ENCODE measurements at regions not wholly inside any gene's neighbourhood (a gene's known extent, or its start where the extent isn't known, plus 50 kb on each side); places are given as distances from the start of the nearest gene placed in this dataset.

DNA sequence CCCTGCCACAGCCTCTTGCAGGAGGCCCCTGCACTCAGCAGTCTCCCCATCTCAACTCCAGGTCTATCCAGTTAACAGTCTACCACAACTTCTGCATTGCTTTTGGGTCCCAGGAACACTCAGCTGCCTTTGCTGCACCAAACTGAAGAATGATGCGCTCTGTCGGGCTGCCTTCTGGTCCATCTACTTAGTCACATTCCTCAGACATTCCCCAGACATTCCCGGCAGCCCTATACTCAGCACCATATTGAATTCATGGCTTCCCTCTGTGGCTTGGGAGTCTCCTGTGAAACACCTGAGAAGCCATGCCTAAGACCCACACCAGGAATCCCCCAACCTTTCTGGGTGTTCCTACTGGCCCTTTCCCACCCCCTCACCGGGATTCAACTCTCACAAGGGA is 99.6 kb upstream of the COL21A1 start:
- no peak for DNase-seq (ENCODE audit: low read depth in 2 of 2)

DNA sequence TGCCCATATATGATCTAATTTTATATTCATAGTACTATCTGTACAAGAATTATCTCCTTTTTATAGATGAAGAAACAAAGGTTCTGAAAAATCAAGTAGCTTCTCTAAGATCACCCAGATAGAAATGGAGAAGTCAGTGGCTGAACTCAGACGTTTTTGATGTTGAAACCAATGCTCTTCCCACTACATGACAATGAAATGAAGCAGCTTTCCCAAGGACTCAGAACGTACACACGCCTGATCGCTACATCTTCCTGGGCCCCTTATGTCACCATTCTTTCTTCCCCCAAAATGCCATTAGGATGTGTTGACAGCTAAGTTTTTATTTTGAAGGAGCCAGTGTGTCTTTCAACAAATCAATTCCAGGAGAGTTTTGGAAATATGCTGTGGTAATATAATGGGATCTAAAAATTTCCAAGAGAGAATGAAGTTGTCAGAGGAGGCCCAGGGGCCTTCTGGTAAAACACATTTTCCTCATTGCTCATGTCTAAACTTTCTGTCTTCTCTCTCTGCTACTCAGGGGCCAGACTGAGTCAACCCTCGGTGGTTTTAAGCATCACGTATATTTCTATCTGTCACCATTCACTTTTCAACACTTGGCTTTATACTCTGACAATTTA is 98.1 kb upstream of the COL21A1 start:
- DNase-seq (ENCODE audit: low read depth in 2 of 2), result no peak

DNA sequence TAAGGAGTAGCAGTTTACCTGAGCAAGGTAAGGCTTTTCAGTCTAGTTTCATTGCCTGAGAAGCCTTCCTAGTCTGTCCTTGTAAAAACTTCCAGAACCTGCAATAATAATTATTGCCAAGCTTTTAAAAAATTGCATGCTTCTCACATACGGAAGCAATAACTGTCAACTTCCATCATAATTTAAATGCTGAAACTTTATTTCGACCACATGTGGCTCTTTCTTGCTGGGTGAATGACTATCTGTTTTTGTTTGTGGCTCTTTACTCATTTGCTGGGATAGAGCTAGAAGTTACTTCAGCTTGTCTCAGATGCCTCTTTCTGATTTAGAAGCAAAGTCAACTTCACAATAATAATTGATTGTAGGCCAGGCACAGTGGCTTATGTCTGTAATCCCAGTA is 95.9 kb upstream of the COL21A1 start:
- no peak for DNase-seq (ENCODE audit: low read depth in 2 of 2)

DNA sequence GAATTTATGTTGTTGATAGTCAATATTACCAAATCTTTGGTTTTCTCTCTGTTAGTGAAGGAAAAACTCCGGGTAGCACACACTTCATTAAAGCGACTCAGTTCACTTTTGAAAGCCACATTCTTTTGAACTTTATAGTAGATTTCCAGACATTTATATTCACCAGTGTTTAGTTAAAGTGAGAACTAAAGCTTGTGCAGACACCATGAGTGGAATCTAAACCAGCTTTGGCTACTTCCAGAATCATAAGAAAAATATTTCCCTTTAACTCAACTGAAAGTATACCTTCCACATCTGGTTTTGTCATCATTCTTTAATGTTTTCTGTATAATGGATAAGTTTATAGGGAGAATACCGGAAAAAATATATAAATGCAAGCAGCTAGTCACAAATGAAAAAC is 92.1 kb upstream of the COL21A1 start:
- no peak for DNase-seq (ENCODE audit: low read depth in 2 of 2)

DNA sequence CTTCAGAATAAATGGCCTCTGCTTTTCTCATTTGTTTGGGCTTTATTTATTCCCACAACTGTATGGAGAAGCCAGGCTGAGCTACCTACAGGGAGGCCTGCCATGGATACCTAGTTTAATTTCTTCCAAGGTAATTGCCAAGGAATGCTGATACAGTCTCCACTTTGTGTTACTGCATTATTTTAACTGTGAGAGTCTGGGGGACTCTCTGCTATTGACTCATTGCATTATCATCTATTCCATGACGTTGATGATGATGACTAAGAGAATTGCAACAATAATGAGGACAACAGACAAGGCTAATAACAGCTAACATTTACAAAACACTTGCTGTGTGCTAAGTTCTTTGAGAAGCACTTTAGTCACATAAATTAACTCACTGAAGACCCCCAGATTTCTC is 88.3 kb upstream of the COL21A1 start:
- no peak for DNase-seq (ENCODE audit: low read depth in 2 of 2)

DNA sequence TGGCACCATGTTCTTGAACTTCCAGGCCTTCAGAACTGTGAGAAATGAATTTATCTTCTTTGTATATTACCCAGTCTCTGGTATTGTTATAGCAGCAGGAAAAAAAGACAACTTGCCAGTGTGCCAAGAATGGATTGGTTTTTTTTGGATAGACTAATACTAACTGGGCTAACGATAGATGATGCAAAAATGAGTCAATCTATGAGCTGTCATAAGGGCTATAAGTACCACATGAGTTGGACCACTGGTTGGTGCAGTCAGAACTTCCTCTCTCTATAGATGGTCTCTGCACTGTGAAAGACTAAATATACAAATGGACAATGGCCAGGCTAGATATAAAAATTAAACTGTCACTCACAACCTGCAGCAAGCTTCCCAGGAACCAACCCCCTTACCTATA is 87.6 kb upstream of the COL21A1 start:
- no peak for DNase-seq (ENCODE audit: low read depth in 2 of 2)

DNA sequence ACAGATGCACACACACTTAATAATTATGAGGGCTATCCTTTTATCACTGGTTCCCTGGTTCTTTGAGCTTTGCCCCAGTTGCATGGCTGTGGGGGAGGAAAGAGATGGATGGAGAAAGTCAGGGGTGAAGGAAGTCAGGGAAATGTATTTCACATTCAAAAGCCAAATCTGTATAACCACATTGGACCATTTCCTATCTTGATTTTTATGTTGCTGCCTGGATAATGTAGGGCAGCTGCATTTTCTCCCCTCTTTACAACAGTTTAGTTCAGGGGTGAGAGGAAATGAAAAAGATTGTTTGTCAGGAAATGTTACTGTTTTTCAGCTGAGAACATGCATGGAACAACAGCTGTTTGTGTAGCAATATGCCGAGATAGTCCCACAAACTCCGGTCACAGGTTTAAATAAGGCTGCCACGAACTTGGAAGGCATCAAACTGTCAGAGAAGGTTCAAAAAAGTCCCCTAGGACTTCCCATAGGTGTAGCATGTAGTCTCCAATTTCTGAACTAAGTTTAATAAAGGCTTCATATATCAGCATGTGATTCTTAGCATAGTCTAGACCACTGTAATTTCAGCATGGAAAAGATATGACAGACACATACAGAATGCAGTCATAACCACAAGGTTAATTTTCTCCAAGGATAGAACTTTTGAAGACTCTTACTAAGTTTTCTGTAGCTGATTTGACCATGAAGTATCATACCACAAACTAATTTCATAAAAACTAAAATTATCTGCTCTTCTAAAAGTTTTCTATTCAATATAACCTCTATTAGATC is 82.1 kb upstream of the COL21A1 start:
- DNase-seq (ENCODE audit: low read depth in 2 of 2), result no peak

DNA sequence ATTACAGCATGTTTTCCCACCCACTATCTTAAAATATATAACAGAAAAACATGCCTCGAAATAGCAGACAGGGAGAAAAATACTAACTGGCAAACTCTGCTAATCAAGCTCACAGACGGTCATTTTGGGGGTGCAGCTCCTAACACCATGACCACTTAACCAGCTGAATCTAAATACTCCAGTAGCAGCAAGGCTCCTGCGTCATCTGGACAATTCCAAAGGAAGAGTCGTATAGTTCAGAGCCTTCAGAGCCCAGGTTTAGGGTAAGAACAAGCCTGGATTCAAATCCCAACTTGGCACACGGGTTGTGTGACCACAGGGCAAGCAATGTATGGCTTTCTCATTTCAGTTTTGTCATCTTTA is 81.3 kb upstream of the COL21A1 start:
- no peak for DNase-seq (ENCODE audit: low read depth in 2 of 2)

DNA sequence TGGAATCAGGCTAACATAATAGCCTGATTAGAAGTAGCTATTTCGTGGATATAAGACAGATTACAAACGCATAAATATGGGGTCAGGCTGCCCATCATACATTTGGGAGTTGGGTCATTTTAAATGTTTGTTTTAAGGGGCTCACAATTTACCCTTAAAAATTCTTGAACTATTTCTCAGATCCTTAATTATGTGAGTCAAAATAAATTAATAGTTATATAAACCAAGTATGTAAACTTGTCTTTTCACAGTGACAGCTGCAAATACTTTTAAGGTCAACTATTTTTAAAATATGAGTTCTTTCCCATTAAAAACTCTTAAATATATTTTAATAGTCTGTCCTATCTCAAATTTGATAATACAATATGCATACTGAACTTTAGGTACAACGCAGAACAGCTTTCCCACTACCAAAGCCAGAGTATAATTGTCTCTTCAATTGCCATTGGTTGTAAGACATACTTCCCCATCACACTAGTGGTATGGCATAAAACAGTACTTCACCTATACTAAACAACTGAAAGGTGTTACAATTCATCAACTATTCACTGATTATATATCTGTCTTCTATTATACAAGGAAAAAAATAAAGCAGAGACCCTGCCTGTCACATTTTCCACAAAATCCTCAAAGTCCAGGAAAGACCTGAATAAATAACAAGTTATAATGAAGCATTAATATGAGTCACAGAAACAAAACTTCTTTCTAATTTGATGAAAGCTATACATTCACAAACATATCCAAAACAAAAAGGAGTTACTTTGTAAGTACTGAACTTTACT is 80.8 kb upstream of the COL21A1 start:
- DNase-seq (ENCODE audit: low read depth in 2 of 2), result no peak

DNA sequence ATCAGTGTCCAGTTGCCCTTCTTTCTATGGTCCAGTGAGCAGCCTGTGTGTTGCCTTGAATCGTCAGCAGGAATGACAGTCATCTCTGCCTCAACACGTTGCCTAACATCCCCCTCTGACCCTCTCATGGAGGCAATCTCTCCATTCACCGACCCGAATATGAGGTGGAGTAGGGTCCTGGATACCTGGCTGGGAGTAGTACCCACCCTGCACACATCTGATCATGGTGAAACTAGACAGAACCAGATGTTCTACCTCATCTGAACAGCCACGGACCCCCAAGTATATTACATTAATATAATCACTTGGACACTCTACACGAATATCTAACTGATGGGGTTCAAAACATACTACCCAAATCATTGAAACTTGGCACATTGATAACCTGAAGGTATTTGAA is 77.0 kb upstream of the COL21A1 start:
- no peak for DNase-seq (ENCODE audit: low read depth in 2 of 2)

DNA sequence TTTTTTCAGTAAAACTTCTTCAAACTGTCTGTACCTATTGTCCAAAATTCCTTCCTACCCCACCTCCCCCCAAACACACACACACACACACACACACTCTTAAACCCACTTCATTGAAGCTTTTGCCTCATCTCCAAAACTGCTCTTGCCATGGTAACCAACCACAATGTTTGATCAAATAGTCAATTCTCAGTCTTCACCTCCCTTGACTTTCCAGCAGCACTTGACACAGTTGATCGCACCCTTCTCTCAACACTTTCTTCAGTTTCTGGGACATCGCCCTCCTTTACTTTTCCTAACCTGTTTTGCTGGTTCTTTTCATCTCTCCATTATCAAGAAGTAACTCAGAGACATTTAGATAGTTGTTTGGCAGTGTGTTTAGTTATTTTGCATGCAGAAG is 71.5 kb upstream of the COL21A1 start:
- DNase-seq (ENCODE audit: low read depth in 2 of 2), result no peak

DNA sequence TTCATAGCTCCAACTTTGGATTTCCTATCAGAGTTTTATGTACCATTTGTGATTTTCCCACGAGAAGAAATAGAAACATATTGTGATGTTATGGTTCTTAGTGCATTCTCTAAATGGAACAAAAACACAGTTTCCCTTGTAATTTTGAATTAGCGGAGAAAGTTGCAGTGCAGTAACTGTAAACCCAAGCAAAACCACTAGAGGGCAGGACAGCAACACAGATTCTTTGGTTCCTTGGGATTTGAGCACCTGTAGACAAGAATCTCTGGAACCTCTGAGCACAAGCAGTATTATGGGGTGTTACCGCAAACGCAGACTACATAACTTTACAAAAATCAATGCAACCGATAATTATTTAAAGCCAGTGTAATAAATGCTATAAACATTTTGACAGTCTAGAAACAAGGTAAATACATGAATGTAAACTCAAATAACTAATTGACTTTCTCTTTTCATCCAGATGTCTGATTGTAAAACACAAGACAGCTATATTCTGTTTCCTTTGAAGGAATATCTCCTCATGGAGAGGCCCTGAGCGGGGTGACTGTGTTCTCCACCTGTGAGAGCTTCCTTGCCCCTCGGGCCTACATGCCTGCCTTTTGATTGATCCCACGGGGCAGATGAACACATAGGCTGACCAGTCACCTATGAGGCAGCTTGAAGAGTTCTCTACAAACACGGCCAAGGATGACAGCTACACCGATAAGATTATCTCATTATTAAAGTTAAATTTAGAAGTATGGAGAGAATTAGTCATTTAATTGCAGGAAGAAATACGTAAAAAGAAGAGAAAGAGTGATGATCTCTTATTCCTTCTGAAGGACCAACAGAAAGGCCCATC is 67.5 kb upstream of the COL21A1 start:
- no peak for DNase-seq (ENCODE audit: low read depth in 2 of 2)

DNA sequence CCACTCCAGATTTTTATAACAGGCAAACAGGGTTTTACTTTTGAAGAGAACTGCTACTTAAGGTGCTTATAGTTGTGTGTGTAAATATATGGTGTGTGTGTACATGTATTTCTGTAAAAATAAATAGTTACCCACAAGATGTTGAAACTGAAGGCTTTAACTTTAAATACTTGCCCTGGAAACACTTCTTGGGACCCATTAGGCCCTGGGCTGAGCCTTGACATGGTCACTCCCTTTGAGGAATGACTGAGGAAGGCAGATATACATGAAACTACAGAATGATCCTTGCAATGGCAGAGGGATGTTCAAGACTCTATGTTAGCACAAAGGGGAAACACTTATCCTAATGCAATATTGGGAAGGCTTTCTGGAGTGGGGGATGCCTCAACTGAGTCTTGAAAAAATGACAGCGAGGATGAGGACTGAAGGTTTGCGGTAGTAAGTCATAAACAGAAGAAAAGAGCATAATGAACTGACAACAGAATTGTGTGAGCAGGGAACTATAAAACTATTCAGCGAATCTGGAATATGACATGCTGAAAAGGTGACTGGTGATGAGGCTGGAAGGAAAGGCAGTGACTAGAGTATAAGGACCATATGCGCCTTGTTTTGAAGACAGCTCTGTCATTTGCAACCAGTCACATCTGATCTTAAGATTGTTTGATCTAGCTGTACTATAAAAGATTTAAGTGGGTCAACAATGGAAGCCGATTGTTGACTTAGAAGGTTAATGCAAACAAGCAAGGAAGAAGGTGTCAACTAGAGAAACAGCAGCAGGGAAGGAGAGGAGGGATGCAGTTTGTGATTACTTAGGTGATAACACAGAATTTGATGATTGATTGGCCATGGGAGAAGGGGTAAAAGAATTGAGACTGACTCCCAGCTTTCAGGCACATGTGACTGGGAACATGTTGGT is 64.4 kb upstream of the COL21A1 start:
- no peak for DNase-seq (ENCODE audit: low read depth in 2 of 2)

DNA sequence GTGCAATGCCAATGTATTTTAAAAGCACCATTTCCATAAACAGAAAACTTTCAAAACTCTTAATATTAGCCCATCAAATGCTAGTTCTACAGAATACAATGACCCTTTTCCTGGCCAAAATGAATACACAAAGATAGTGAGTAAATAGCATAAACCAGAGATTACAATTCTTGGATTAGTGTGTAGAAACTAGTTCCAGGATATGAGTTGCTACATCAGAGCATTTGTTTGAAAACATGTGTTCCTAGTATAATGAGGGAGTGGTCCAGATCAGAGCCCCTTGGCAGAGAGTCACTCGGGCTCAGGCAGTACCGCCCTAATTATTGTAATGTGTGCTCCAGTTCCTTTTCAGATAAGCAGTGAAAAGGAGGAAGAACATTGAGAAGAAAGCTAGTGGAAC is 63.7 kb upstream of the COL21A1 start:
- no peak for DNase-seq (ENCODE audit: low read depth in 2 of 2)

DNA sequence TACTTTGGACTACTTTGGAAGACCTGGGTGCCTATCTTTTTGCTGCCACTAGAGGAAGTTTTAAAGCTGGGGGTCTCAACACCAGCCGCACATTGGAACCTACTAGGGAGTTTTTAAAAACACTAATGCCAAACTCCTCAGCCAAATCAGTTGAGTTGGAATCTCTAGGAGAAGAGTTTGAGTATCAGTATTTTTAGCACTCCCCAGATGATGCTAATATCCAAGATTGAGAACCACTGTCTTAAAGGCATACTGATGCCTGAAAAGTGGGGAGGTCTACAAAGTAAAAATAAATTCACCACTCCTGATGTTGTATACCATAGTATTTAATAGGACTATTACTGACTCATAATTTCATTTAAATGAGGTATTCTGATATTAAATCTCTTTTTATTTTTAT is 62.9 kb upstream of the COL21A1 start:
- no peak for DNase-seq (ENCODE audit: low read depth in 2 of 2)

DNA sequence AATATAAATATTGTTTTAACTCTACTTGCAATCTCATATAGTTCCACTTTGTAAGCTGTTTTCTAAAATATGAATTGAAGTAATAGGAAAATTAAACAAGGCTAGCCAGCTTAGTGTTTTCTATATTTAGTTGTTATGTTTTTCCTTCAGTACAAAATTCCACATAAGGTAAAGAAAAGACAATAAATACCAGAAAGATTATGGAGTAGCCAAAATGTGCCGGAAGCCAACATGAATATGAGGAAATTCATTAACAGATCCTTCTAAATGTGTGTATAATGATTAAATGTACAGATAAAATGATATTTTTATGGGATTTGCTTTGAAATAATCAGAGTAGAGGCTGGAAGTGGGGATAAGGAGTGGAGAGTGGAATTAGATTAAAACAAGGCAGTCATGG is 52.5 kb upstream of the COL21A1 start:
- DNase-seq (ENCODE audit: low read depth in 2 of 2), result no peak

DNA sequence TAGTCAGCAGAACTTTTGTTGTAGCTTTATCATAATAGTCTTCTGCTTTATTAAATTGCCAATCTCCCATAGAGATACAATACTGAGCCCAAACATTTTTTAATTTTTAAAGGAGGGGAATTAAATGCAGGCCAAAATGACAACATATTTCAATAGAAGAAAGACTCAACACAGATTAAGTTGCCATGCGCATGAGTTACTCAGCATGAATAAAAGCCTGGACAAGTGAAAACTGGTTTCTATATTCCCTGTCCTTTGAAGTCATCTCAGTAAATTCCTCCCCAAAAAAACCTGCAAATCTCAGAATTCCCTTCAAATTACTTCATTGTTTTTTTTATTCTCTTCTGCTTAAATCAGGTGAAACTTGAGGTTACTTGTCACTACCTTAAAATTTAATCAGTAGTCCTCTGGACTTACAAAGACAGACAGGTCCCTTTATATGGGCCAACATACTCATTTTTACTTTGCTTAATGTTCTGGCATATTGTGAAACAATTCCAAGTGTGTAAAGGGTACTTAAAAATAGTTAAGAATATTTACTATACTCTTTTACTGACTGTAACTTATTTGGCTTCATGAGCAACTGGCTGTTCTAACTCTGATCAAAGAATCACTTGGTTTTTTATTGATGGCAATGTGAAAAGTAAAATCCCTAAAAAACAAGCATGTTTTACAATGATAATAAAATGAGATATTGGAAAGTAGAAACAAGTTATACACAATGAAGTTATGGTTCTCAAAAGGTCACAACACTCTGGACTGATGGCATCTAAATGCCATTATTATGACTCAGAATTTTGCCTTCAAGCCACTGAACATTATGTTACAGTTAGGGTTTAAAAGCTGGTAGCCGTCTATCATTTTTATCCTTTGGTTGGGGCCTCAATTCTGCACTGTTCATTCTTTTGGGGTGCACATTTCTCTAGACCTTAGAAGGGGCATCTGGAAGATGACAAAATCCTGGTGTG is 49.9 kb upstream of the COL21A1 start:
- DNase-seq (ENCODE audit: low read depth in 2 of 2), result no peak
